Dendritic cell treated with granulocyte-macrophage colony-stimulating factor and Interleukin-4, amounts not matched to agents 40 ng/mL and 50 ng/mL, for 4 days (primary cell): ENCODE measurements at regions not wholly inside any gene's neighbourhood (a gene's known extent, or its start where the extent isn't known, plus 50 kb on each side); places are given as distances from the start of the nearest gene placed in this dataset.

Experiments used
- H3K27ac Mint-ChIP-seq: one replicate; pipeline ENCODE4 v1.8.0; 2022; ENCODE audit warnings: mild to moderate bottlenecking, mixed read lengths
- H3K27me3 Mint-ChIP-seq: one replicate; pipeline ENCODE4 v1.8.0; 2022; ENCODE audit warnings: mild to moderate bottlenecking, mixed read lengths
- H3K36me3 Mint-ChIP-seq: one replicate; pipeline ENCODE4 v1.8.0; 2022; ENCODE audit warnings: low read depth, mixed read lengths
- H3K4me1 Mint-ChIP-seq: one replicate; pipeline ENCODE4 v1.8.0; 2022; ENCODE audit warnings: low read depth, mixed read lengths
- H3K4me3 Mint-ChIP-seq: one replicate; pipeline ENCODE4 v1.8.0; 2022; ENCODE audit warnings: mild to moderate bottlenecking, moderate library complexity, mixed read lengths
- H3K9me3 Mint-ChIP-seq: one replicate; pipeline ENCODE4 v1.8.0; 2022; ENCODE audit warnings: mixed read lengths
- intact Hi-C: fragments of 100-400 bp; cut with micrococcal nuclease; formaldehyde crosslinking; loops from one replicate; pipeline ENCODE4 v1.15.0; 2022

DNA sequence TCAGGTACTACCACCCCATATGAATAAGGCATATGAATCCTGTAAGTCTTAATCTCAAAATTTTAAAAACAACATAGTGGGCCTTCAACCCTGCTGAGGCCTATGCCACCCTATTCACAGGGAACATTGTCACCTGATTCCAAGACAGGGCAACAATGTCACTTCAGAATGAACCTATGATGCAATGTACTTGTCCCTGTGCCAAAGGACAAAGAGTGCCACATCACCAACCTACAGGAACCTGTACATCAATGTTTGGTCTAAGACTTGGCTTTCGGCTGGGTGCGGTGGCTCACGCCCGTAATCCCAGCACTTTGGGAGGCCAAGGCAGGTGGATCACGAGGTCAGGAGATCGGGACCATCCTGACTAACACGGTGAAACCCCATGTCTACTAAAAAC lies 318.5 kb upstream of the JARID2 start:
- Mint-ChIP-seq H3K27me3 (no peaks in the 10 kb centered on the region), H3K36me3 (no peaks in the 10 kb centered on the region), H3K4me1 (peaks cover 84% of the 10 kb centered on the region), H3K9me3 (no peaks in the 10 kb centered on the region), H3K4me3 (no peak overlapping the region), H3K27ac (no peak overlapping the region)
- intact Hi-C loops, result no loop called here

DNA sequence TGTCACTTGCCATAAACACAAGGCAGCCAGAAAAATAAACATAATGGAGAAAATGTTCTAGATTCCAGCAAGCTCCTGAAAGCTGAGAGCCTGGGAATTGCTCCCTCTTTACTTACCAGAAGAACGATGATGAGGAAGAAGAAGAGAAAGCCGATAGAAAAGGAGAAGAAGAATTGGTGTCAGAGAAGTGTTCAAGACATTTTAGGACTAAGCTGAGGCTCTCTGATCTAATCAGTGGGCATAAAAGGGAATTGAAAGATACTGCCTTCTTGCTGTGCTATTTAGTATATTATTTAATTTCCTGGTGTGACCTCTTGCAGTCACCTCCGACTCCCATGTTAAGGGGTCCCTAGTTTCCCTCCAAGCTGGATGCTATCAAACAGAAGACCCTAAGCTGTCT lies 316.6 kb upstream of the JARID2 start:
- no peaks in the 10 kb centered on the region for H3K9me3 Mint-ChIP-seq
- no peak overlapping the region for H3K4me3 Mint-ChIP-seq
- peak overlapping the region; percentile 65 for H3K27ac Mint-ChIP-seq
- H3K4me1 Mint-ChIP-seq, result peaks cover 80% of the 10 kb centered on the region
- intact Hi-C loops, result no loop called here
- H3K36me3 Mint-ChIP-seq, result no peaks in the 10 kb centered on the region
- H3K27me3 Mint-ChIP-seq, result no peaks in the 10 kb centered on the region

DNA sequence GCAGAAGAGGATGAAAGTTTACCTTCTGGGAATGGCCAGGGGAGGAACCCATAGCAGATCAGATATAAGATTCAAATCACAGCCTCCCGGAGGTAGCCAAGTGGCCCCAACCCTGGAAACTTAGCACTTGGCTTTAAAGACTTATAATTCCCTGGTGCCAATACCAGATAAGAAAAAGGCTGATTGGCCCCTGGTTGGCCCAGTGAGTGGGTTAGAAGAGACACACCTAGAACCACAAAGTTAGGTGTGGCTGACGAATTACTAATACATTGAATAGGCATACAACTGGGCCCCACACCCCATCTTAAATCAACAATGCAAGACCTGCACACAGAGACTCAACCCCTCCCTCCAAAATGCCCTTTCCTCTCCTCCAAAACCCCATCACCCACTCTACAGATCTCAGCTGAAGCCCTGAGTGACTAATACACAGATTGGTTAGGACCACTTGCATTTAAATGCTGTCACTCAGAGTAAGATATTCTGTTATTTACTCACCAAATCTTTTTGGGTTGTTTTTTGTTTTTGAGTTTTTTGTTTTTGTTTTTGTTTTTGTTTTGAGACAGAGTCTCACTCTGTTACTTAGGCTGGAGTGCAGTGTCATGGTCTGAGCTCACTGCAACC lies 315.4 kb upstream of the JARID2 start:
- intact Hi-C loops, result no loop called here
- Mint-ChIP-seq H3K27me3 (peaks cover 3% of the 10 kb centered on the region), H3K36me3 (no peaks in the 10 kb centered on the region), H3K9me3 (no peaks in the 10 kb centered on the region), H3K4me1 (peaks cover 73% of the 10 kb centered on the region), H3K4me3 (no peak overlapping the region), H3K27ac (peak overlapping the region; percentile 65)

DNA sequence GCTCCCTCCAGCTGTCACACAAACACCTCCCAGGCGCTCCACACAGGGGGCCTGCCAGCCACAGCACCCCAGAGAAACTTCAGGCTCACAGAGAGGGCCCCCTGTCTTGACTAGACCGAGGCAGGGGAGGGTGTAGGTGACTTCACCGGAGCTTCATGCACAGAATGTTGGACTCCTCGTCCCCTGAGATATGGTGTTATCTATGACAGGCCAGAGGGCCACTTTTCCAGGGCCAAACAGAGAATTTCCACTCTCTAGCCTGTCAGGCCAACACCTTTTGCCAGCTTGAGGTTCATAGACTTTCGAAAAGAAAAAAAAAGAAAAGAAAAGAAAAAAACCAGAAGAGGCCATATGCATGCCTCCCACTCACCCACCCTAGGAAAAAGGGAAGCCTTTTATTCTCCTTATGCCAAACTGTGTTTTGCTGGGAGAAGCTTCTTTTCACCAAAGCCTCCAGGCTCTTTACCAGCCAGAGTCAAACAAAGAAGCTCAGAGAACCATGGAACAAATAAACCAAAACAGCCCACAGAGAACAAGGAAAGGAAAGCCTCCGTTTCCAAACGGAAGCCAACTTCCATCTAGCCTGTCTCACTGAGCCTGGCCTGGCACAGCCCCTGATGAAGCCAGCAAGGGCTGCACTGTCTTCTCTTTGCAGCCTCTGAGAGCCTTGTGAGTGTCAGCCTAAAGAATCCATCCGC lies 313.2 kb upstream of the JARID2 start:
- Mint-ChIP-seq H3K4me1 (peaks cover 76% of the 10 kb centered on the region), H3K27me3 (peaks cover 3% of the 10 kb centered on the region), H3K9me3 (no peaks in the 10 kb centered on the region), H3K4me3 (no peak overlapping the region), H3K27ac (peak overlapping the region; percentile 56), H3K36me3 (no peaks in the 10 kb centered on the region)
- intact Hi-C loops, result no loop called here

DNA sequence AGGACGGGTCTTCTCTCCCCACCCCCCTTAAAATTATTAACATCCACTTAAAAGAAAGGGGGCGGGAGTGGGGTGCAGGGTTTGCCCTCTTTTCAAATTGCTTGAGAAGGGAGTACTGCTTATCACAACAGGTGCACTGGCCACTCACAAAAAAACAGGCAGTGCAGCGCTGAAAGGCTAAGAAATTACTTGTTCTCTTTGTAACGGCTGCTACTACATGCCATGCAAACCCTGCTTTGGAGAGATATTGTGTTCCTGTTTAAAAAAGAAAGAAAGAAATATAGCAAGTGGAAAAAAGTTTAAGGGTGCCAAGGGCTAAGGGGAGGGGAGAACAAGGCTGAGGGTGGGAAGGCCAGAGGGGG lies 312.7 kb upstream of the JARID2 start:
- H3K9me3 Mint-ChIP-seq, result no peaks in the 10 kb centered on the region

DNA sequence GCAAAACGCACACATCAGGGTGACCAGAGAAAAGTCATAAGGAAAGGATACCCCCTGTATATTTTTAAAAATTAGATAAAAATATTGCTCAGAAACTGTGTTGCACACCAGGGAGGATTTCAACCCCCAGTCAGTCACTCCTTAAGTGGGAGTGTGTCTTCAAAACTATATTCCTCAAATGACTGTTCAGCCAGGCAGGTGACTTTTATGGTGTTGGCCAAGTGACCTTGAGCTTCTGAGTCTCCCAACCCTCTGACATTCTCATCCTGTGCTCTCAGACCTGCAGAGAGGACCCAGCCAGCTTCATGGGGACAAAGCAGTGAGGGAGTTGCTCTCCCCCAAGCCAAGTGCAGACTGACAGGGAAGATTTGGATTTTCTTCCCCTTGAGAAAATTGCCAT lies 311.9 kb upstream of the JARID2 start:
- Mint-ChIP-seq H3K36me3 (no peaks in the 10 kb centered on the region), H3K4me1 (peaks cover 68% of the 10 kb centered on the region), H3K27me3 (peaks cover 3% of the 10 kb centered on the region), H3K9me3 (no peaks in the 10 kb centered on the region), H3K4me3 (no peak overlapping the region), H3K27ac (no peak overlapping the region)
- intact Hi-C loops, result no loop called here

More for the DNA sequence above, 312.7 kb upstream of the JARID2 start:
- peak overlapping the region; percentile 56 for H3K27ac Mint-ChIP-seq
- intact Hi-C loops, result no loop called here
- H3K4me3 Mint-ChIP-seq, result no peak overlapping the region
- H3K36me3 Mint-ChIP-seq, result no peaks in the 10 kb centered on the region
- peaks cover 3% of the 10 kb centered on the region for H3K27me3 Mint-ChIP-seq
- H3K4me1 Mint-ChIP-seq, result peaks cover 71% of the 10 kb centered on the region

DNA sequence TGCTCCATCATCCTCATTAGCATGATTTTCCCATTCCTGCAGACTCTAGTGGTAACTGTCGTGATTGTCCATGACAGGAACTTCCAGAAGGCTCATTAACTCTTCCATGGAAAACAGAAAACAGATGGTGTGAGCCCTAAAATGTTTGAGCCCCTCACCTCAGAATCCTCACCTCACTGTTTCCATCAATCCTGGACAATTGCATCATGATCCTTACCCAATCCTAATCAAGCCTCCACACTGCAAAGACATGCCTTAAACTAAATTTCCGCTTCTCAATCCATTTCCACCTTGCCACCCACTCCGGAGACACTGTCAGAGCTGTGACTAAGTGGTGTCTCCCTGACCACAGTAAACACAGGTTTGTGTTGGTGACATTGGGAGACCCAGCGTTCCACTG lies 311.0 kb upstream of the JARID2 start:
- no peaks in the 10 kb centered on the region for H3K9me3 Mint-ChIP-seq
- no peak overlapping the region for H3K4me3 Mint-ChIP-seq
- peaks cover 3% of the 10 kb centered on the region for H3K27me3 Mint-ChIP-seq
- peaks cover 60% of the 10 kb centered on the region for H3K4me1 Mint-ChIP-seq
- no peaks in the 10 kb centered on the region for H3K36me3 Mint-ChIP-seq
- no peak overlapping the region for H3K27ac Mint-ChIP-seq
- intact Hi-C loops, result loop anchor here (5.0 kb wide), 1 partner anchor 723 kb away; no protein-coding TSS in a partner anchor

DNA sequence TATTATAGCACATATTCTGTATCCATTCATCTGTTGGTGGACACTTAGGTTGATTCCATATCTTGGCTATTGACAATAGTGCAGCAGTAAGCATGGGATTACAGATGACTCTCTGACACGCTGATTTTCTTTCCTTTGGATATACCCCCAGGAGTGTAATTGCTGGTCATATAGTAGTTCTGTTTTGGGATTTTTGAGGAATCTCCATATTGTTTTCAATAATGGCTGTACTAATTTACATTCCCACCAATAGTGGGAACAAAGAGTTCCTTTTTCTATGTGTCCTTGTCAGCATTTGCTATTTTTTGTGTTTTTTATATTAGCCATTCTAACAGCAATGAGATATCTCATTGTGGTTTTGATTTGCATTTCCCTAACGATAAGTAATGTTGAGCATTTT lies 309.0 kb upstream of the JARID2 start:
- H3K4me3 Mint-ChIP-seq, result no peak overlapping the region
- H3K4me1 Mint-ChIP-seq, result peaks cover 44% of the 10 kb centered on the region
- no peaks in the 10 kb centered on the region for H3K36me3 Mint-ChIP-seq
- intact Hi-C loops, result loop anchor here (5.0 kb wide), 1 partner anchor 725 kb away; no protein-coding TSS in a partner anchor
- no peak overlapping the region for H3K27ac Mint-ChIP-seq
- H3K9me3 Mint-ChIP-seq, result no peaks in the 10 kb centered on the region
- peaks cover 3% of the 10 kb centered on the region for H3K27me3 Mint-ChIP-seq

DNA sequence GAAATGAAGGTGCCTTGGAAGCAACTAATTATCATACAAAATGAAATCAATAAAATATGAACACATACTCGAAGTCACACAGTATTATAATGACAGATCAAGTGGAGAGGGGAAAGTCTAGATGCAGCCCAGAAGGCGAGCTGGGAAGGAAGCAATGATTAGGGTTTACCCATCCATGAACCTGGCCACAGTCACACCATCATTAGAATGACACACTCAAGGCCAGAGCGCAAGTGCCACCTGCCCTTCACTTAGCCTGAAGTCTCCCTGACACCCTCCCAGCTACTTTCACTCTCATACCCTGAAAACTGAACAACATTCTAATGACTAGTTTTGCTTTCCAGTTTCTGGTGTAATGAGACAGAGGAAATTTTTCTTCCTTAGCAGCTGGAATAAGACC lies 302.8 kb upstream of the JARID2 start:
- Mint-ChIP-seq H3K4me3 (no peak overlapping the region), H3K4me1 (peaks cover 35% of the 10 kb centered on the region), H3K27ac (no peak overlapping the region), H3K9me3 (no peaks in the 10 kb centered on the region), H3K27me3 (no peaks in the 10 kb centered on the region), H3K36me3 (no peaks in the 10 kb centered on the region)
- intact Hi-C loops, result no loop called here

DNA sequence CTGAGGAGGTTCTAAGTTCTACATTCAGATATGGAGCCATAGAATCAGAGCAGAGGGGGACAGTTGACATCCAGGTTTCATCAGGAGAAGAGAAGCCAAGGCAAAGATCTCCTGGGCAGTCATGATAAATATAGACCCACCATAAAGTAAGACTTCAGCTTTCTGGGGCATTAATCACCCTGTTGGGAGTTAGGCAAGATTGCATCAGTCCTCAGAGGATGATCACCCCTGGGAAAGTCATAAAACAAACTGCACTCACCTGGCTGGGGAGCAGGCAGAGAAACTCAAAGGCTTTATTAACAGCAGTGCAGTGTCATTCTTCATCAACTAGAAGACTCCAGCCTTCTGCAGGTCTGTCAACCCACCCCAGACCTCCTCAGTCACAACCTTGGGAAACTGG lies 301.3 kb upstream of the JARID2 start:
- no peaks in the 10 kb centered on the region for H3K36me3 Mint-ChIP-seq
- intact Hi-C loops, result no loop called here
- H3K4me1 Mint-ChIP-seq, result peaks cover 36% of the 10 kb centered on the region
- H3K27me3 Mint-ChIP-seq, result no peaks in the 10 kb centered on the region
- H3K9me3 Mint-ChIP-seq, result no peaks in the 10 kb centered on the region
- H3K4me3 Mint-ChIP-seq, result no peak overlapping the region
- H3K27ac Mint-ChIP-seq, result no peak overlapping the region

DNA sequence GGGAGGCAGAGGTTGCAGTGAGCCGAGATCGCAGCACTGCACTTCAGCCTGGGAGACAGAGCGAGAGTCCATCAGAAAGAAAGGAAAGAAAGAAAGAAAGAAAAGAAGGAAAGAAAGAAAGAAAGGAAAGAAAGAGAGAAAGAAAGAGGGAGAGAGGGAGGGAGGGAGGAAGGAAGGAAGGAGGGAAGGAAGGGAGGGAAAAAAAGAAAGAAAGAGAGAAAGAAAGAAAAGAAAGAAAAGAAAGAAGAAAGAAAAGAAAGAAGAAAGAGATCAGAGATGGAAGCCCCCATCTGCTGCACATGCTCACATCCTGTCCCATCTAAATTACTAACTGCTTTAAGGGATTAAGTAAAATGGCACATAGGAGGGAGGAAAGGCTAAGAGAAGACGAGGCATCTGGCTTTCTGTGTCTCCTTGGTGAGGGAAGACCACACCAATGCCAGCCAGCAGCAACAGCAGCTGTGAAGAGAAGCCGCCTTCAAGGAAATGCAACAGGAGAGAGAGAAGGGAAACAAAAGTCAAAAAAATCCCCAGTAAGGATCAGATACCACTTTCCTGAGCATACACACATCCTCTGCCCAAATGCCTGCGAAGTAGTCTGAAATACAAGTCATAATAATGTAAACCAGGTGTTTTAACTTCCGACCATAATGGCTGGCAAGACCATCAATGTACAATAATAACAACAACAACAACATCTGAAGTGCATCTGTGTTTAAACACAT lies 300.2 kb upstream of the JARID2 start:
- intact Hi-C loops, result no loop called here
- Mint-ChIP-seq H3K9me3 (no peaks in the 10 kb centered on the region), H3K4me1 (peaks cover 36% of the 10 kb centered on the region)

DNA sequence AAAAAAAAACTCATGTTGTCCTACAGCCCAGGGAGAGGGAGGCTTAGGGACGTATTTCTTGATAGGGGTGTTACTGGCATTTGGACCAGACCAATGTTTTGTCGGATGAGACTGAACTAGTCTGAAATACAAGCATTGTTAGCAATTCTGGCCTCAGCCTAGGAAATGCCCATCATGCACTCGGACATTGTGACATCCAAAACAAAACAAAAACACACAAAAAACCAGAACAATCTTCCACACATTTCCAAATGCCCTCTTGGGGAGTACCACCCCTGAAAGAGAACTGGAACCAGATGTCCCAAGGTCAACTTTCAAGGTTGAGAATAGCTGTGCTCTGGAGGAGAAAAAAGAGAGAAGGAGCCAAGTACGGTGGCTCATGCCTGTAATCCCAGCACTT lies 299.1 kb upstream of the JARID2 start:
- H3K4me3 Mint-ChIP-seq, result no peak overlapping the region
- H3K27me3 Mint-ChIP-seq, result no peaks in the 10 kb centered on the region
- H3K36me3 Mint-ChIP-seq, result no peaks in the 10 kb centered on the region
- H3K4me1 Mint-ChIP-seq, result peaks cover 39% of the 10 kb centered on the region
- intact Hi-C loops, result no loop called here
- H3K27ac Mint-ChIP-seq, result peak overlapping the region; percentile 73
- no peaks in the 10 kb centered on the region for H3K9me3 Mint-ChIP-seq

More for the DNA sequence above, 300.2 kb upstream of the JARID2 start:
- Mint-ChIP-seq H3K27me3 (no peaks in the 10 kb centered on the region), H3K36me3 (no peaks in the 10 kb centered on the region), H3K4me3 (no peak overlapping the region), H3K27ac (peak overlapping the region; percentile 73)

DNA sequence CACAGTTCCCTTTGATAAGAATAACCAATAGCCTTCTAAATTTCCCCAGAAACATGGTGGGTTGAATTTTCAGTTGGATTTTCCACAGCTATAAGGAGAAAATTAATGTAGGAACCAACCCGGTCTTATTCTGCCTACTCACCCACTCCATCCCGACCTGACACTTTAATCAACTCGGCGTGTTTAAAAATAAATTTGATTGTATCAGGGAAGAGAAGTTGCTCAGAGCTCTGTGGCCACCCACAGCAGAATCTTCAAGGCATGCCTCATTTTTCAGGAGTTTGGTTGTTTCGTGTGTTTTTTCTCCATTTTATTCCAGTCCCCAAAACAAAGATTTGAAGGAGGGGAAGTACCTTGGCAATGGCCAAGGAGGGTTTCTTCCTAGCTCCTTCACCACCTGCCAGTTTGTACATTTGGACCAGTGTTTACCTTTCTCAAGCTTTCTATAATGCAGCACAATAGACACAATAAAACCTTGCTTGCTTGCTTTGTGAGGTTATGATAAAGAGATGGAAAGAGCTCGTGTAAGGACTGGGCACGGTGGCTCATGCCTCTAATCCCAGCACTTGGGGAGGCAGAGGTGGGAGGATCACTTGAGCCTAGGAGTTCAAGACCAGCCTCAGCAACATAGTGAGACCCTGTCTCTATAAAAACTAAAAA lies 297.2 kb upstream of the JARID2 start:
- no peaks in the 10 kb centered on the region for H3K36me3 Mint-ChIP-seq
- peaks cover 43% of the 10 kb centered on the region for H3K4me1 Mint-ChIP-seq
- intact Hi-C loops, result no loop called here
- H3K9me3 Mint-ChIP-seq, result no peaks in the 10 kb centered on the region
- H3K4me3 Mint-ChIP-seq, result no peak overlapping the region
- H3K27ac Mint-ChIP-seq, result no peak overlapping the region
- no peaks in the 10 kb centered on the region for H3K27me3 Mint-ChIP-seq
